GM21576 (cell line): ENCODE measurements at regions not wholly inside any gene's neighbourhood (a gene's known extent, or its start where the extent isn't known, plus 50 kb on each side); places are given as distances from the start of the nearest gene placed in this dataset.
A peak's percentile ranks its signal among the peaks of the same experiment; 100 is the strongest.

Experiments used
- ATAC-seq: cut with Tn5 transposase; IDR thresholded peaks from one replicate; pipeline ENCODE4 v1.9.1; 2021; ENCODE audit warnings: mild to moderate bottlenecking, moderate library complexity; ENCODE audit not compliant: unreplicated experiment

GRCh38 chr16:85253084-85253941 lies 141.0 kb upstream of the CIBAR2 start:
- peak; percentile 60 for ATAC-seq

- ATAC-seq: no peak
These were observed 141.8 kb upstream of the CIBAR2 start for GRCh38 chr16:85254051-85254450.

- no peak for ATAC-seq
These were observed 142.6 kb upstream of the CIBAR2 start for GRCh38 chr16:85254921-85255320.

- ATAC-seq: no peak
These were observed 143.5 kb upstream of the CIBAR2 start for GRCh38 chr16:85255777-85256176.

DNA sequence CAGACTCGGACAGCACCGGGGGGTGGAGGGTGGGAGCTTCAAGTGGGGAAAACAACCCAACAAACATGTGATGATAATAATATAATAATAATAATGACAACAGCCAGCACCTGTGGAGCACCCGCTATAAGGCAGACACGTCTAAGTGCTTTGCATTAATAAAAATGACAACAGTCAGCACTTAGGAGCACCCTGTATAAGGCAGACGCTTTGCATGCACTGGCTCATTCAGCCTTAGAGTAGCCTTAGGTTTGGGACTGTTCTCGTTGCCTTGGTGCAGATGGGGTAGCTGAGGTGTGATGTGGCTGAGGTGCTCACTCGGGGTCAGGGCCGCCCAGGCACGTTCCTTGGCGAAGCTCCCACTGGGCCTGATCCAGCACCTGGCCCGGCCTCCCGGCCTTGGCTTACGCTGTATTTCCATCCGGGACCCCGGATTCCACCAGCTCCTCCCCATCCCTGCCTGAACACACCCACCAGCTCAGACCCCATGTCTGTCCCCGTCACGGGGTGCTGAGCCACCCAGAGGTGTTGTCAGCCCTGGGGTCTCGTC lies 144.0 kb upstream of the CIBAR2 start:
- no peak for ATAC-seq

GRCh38 chr16:85257483-85257882 lies 145.2 kb upstream of the CIBAR2 start:
- ATAC-seq: no peak

GRCh38 chr16:85258166-85258565 lies 145.9 kb upstream of the CIBAR2 start:
- no peak for ATAC-seq

- no peak for ATAC-seq
These were observed 146.4 kb upstream of the CIBAR2 start for GRCh38 chr16:85258629-85259028.

DNA sequence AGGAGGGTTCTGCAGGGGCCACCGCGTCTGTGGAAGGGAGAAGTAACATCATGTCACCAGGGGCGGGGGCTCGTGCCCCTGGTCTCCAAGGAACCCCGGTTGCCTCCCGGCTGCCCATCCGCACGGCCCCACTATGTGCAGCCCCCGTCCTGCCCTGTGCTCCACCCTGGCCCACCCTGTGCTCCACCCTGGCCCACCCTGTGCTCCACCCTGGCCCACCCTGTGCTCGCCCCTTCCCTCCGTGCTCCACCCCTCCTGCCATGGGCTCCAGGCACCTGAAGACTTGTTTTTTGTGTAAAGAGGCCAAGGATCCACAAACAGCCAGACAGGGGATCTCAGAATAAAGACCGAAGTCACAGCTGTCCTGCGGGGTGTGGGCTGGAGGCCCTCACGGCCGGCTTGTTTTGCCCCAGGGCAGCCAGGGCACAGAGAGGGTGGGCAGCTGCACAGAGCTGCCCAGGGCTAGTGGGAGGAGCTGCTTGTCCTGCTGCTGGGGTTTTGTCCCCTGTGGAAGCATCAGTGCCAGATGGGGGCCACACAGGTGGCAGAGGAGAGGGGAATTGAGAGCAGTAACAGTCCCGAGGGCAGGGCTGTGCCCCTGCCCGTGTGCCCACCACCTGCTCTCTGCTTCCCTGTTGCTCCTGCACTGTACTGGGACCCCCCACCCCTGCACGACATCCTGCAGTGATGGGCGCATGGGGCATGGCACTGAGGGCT lies 147.0 kb upstream of the CIBAR2 start:
- ATAC-seq: no peak

DNA sequence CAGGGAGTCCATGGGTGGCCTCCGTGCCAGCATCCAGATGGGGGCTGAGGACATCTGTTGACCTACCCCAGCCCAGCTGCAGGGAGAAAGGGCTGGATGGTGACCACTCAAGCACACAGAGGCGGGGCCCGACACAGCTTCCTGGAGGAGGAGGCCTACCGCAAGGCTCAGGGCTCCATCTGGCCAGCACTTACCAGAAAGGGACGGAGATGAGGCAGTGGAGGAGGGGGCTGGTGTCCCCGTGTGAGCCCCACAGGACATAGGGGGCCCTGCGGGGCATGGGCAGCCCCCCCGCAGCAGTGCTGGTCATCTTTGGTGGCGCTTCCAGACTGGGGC lies 147.5 kb upstream of the CIBAR2 start:
- no peak for ATAC-seq

- ATAC-seq: no peak
These were observed 148.9 kb upstream of the CIBAR2 start for GRCh38 chr16:85261204-85261603.

DNA sequence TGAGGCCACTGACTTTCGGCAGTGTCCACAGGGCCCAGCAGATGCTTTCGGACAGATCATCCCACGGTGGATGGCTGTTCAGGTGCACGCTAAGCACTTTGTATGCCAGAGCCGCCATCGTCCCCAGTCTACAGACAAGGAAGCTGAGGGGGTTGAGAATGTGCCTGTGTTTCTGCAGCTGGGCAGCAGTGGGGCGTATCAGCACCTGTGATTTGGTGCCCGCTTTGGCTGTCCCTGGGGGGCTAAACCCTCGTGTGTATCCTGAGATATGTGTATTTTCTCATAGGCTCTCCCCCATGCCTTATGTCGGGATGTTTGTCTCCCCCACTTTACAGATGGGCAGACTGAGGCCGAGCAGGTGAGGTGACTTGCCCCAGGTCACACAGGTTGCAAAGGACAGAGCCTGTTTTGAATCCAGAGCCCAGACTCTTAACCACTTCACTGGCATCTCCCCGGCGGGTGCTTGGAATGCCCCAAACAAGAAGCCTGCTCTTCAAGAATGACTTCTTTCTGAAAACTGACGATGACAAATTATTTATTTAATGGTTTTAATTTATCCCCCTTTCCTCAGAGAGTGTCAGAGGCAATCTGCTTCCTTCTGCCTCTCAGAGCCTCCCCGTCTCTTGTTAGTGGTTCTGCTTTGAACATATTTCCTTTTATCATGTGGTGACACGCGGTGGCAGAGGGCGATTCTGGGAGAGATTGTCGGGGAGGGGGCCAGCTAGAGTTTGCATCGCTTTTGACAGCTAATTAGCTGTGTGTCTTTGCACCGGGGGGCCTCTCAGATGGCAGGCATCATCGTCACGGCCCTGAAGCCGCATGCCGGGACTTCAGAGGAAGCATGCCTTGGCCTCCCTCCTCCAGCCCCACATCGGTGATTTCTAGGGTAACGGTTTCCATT lies 149.6 kb upstream of the CIBAR2 start:
- no peak for ATAC-seq

DNA sequence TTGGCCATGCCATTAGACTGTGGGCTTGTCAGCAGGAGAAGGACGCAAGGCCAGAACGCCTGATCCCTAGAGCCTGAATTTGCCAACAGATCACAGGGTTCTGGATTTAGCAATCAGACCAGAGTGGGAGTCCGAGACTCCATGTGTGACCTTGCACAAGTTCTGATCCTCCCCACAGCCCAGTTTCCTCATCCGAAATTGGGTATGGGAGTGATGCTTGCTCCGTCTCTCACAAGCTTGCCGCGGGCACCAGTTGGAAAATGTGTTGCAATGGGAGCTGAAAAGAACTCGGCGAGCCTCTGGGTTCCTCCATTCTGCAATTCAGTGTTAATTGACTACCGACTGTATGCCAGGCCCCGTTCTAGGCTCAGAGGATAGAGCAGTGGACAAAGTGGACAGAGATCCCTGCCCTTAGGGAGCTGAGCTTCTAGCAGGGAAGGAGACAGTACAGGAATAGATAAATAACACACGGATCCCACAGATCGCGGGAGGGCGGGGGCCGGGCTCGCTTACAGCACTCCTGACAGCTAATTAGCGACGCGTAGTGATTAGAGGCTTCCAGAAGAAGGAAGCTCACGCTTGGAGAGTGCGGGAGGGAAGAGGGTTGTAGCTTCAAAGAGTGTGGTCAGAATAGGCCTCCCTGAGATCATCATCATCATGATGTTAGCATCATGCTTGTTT lies 150.4 kb upstream of the CIBAR2 start:
- no peak for ATAC-seq

DNA sequence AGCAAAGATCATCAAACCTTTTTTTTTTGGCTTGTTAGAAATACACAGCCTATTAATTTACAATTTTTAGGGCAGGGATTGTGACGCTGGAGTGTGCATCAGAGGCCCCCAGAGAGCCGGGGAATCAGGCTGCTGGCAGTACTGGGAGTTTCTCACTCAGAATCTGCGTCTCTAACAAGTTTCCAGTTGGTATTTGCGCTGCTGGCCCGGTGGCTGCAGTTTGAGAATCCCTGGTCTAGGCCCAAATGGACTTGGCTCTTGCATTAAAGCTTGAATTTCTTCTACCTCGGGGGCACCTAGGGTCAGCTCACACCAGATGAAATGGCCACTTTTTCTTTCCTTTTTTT lies 150.9 kb upstream of the CIBAR2 start:
- ATAC-seq: no peak

DNA sequence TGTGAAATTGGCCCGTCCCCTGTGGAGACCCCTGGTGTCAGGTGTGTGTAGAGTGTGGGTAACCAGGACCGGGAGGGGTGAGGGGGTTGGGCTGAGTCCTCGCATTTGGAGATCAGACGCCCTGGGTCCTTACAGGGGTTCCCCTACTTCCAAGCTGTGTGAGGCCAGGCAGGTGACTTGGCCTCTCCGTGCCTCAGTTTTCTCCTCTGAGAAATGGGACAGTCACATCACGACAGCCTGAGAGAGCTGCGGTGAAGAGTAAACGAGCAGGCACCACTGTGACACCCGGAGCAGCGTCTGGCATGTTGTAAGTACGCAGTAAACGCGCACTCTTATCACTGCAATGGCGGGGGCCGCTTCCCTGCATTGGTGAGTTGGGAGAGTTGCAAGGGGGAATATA lies 152.5 kb upstream of the CIBAR2 start:
- ATAC-seq: no peak

- ATAC-seq: no peak
These were observed 153.0 kb upstream of the CIBAR2 start for GRCh38 chr16:85265161-85265784.

DNA sequence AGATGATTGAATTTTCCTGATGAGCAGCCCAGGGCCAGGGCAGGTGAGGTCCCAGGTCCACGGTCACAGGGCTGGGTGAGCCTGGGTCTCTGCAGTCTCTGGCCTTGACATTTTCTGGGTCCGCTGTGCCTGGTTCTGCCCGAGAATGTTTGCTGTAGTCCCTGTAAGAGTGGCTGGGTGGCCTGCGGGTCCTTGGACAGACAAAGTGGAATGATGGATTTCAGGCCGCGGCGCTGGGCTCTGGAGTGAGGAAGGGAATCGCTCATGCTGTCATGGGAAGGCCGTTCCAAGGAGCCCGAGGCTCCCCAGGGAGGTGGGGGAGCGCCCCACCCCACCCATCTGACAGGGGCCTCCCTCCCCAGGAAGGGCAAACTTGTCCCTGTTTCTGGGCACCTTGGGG lies 153.5 kb upstream of the CIBAR2 start:
- no peak for ATAC-seq

DNA sequence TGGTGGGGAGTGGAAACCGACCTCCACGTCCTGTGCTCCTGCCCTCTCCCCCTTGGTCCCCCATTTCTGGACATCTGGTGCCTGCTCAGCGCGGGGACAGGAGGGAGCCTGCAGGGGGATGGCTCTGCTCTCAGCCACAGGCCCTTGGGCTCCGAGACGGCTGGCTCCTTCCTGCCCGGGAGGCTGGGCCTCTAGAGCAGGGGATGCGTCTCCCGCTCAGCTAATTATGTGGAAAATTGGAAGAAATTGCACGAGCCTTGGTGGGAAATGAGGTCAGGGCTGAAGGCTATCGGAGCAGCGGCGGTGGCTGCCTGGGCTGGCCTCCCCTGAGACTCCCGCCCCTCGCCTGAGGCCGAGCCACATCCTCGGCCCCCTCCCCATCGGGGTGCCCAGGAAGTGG lies 154.6 kb upstream of the CIBAR2 start:
- ATAC-seq: no peak

GRCh38 chr16:85267414-85267945 lies 155.2 kb upstream of the CIBAR2 start:
- ATAC-seq: no peak

DNA sequence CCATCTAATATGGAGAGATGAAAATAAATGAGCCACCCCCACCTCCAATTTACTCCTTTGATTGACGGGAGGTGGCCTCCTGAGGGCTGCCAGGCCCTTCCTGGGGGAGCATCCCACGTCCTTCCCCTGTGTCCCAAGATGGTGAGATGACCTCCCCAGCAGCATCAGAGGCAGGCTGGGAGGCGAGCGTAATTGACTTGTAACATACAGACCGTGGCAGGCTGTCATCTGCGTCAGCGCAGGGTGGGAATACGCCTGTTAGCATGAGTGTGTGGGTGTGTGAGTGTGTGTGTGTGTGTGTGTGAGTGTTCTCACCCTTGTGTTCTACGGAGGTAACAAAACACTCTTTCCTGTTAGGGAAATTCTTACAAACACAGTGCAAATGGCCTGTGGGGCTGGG lies 156.9 kb upstream of the CIBAR2 start:
- no peak for ATAC-seq
